CD4-positive, alpha-beta T cell (primary cell): ENCODE measurements at regions not wholly inside any gene's neighbourhood (a gene's known extent, or its start where the extent isn't known, plus 50 kb on each side); places are given as distances from the start of the nearest gene placed in this dataset.

Experiments used
- ATAC-seq: fragments of 200-7000 bp; cut with Tn5 transposase; one replicate; pipeline ENCODE4 v1.10.0; 2022; ENCODE audit warnings: mild to moderate bottlenecking; ENCODE audit not compliant: poor library complexity
- CTCF ChIA-PET: fragments of 350-600 bp; sonication (Branson Sonifier 250); formaldehyde crosslinking; loops from one replicate; lab custom pipeline; 2021; ENCODE audit warnings: antibody characterized with exemption, inconsistent platforms; lab: Charles Lee
- POLR2A ChIA-PET: fragments of 350-600 bp; sonication (Branson Sonifier 250); formaldehyde crosslinking; loops from one replicate; lab custom pipeline; 2021; ENCODE audit warnings: antibody characterized with exemption, inconsistent platforms; lab: Charles Lee
- DNase-seq, 14 experiments: peaks; one replicate each; pipeline ENCODE4 v3.0.0-alpha.2; 2013 to 2020; ENCODE audit warnings: mixed read lengths in 2 of 14
- H3K27ac ChIP-seq, 2 donors: one replicate each; pipeline versions ENCODE4 v1.5.1 to v1.7.0; 2013; ENCODE audit warnings: low read length in 2 of 2, low read depth in 1 of 2, mild to moderate bottlenecking in 1 of 2
- H3K27me3 ChIP-seq, 2 experiments: 1 replicate in 1 of 2; 2 replicates in 1 of 2; pipeline versions ENCODE4 v1.6.1 to v1.7.0; 2013; ENCODE audit warnings: low read length in 2 of 2, control low read depth in 1 of 2, mild to moderate bottlenecking in 1 of 2, moderate library complexity in 1 of 2; ENCODE audit not compliant: insufficient read depth in 2 of 2, control insufficient read depth in 1 of 2
- H3K36me3 ChIP-seq: one replicate; pipeline ENCODE4 v1.6.1; 2013; ENCODE audit warnings: low read length, control low read depth; ENCODE audit not compliant: insufficient read depth
- H3K4me1 ChIP-seq: one replicate; pipeline ENCODE4 v1.6.1; 2013; ENCODE audit warnings: low read length, control low read depth; ENCODE audit not compliant: insufficient read depth
- H3K4me3 ChIP-seq: one replicate; pipeline ENCODE4 v1.5.1; 2013; ENCODE audit warnings: mild to moderate bottlenecking, low read length, moderate library complexity
- H3K9me3 ChIP-seq, 2 experiments: 1 replicate in 1 of 2; 2 replicates in 1 of 2; pipeline versions ENCODE4 v1.6.1 to v1.7.0; 2013; ENCODE audit warnings: low read length in 2 of 2, mild to moderate bottlenecking in 2 of 2, control low read depth in 1 of 2, moderate library complexity in 1 of 2; ENCODE audit not compliant: control insufficient read depth in 1 of 2, insufficient read depth in 1 of 2
- H3K27ac Mint-ChIP-seq: one replicate; pipeline ENCODE4 v1.8.0; 2020; ENCODE audit warnings: mixed read lengths
- H3K27me3 Mint-ChIP-seq: one replicate; pipeline ENCODE4 v1.8.0; 2021; ENCODE audit warnings: mixed read lengths
- H3K36me3 Mint-ChIP-seq: one replicate; pipeline ENCODE4 v1.8.0; 2021; ENCODE audit warnings: low read depth, mixed read lengths
- H3K4me1 Mint-ChIP-seq: one replicate; pipeline ENCODE4 v1.8.0; 2021; ENCODE audit warnings: low read depth, mixed read lengths
- H3K4me3 Mint-ChIP-seq: one replicate; pipeline ENCODE4 v1.8.0; 2020; ENCODE audit warnings: mild to moderate bottlenecking, mixed read lengths
- H3K9me3 Mint-ChIP-seq: one replicate; pipeline ENCODE4 v1.8.0; 2020; ENCODE audit warnings: mixed read lengths
- intact Hi-C, 2 experiments: fragments of 100-400 bp; cut with DNase I in 1 of 2; cut with micrococcal nuclease in 1 of 2; formaldehyde crosslinking; loops; one replicate each; pipeline versions ENCODE4 v1.15.1 to v1.9.0; 2023 to 2025; cut with DNase I, micrococcal nuclease
- TF ChIP-seq, protein P1 (sequence below): fragments of 200-600 bp; IDR thresholded peaks from one replicate; pipeline ENCODE4 v1.8.0; 2022; ENCODE audit warnings: antibody characterized with exemption, mild to moderate bottlenecking

- H3K36me3 Mint-ChIP-seq, result no peaks in the 10 kb centered on the region
- POLR2A ChIA-PET, result no interaction called here
- H3K9me3 ChIP-seq, result no peaks in the 10 kb centered on the region
- H3K27me3 ChIP-seq, result no peaks in the 10 kb centered on the region
- H3K27ac ChIP-seq, result no peak overlapping the region
- H3K9me3 Mint-ChIP-seq, result no peaks in the 10 kb centered on the region
- TF ChIP-seq, protein P1, sequence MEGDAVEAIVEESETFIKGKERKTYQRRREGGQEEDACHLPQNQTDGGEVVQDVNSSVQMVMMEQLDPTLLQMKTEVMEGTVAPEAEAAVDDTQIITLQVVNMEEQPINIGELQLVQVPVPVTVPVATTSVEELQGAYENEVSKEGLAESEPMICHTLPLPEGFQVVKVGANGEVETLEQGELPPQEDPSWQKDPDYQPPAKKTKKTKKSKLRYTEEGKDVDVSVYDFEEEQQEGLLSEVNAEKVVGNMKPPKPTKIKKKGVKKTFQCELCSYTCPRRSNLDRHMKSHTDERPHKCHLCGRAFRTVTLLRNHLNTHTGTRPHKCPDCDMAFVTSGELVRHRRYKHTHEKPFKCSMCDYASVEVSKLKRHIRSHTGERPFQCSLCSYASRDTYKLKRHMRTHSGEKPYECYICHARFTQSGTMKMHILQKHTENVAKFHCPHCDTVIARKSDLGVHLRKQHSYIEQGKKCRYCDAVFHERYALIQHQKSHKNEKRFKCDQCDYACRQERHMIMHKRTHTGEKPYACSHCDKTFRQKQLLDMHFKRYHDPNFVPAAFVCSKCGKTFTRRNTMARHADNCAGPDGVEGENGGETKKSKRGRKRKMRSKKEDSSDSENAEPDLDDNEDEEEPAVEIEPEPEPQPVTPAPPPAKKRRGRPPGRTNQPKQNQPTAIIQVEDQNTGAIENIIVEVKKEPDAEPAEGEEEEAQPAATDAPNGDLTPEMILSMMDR, result no peak
- H3K27ac Mint-ChIP-seq, result no peak overlapping the region
- H3K4me1 Mint-ChIP-seq, result no peaks in the 10 kb centered on the region
- no peak overlapping the region for H3K4me3 Mint-ChIP-seq
- no peaks in the 10 kb centered on the region for H3K36me3 ChIP-seq
- DNase-seq, result no peak
- ATAC-seq, result no peak
- intact Hi-C loops, result no loop called here
- no peak overlapping the region for H3K4me3 ChIP-seq
- no peaks in the 10 kb centered on the region for H3K4me1 ChIP-seq
- CTCF ChIA-PET, result no interaction called here
- no peaks in the 10 kb centered on the region for H3K27me3 Mint-ChIP-seq
Observed at GRCh38 chr3:34742151-34742550, 897.2 kb upstream of the ARPP21 start.

GRCh38 chr3:34758630-34759261 is 880.6 kb upstream of the ARPP21 start:
- no peak for DNase-seq
- no peak overlapping the region for H3K4me3 Mint-ChIP-seq
- CTCF ChIA-PET, result no interaction called here
- no peaks in the 10 kb centered on the region for H3K36me3 Mint-ChIP-seq
- TF ChIP-seq, protein P1, result no peak
- Histone ChIP-seq H3K27ac (no peak overlapping the region), H3K4me1 (no peaks in the 10 kb centered on the region), H3K9me3 (peaks cover 0 to 12% of the 10 kb centered on the region in 2 experiments), H3K27me3 (no peaks in the 10 kb centered on the region), H3K36me3 (no peaks in the 10 kb centered on the region), H3K4me3 (no peak overlapping the region)
- H3K27me3 Mint-ChIP-seq, result no peaks in the 10 kb centered on the region
- intact Hi-C loops, result no loop called here
- POLR2A ChIA-PET, result no interaction called here
- H3K27ac Mint-ChIP-seq, result no peak overlapping the region
- no peak for ATAC-seq
- H3K4me1 Mint-ChIP-seq, result no peaks in the 10 kb centered on the region
- H3K9me3 Mint-ChIP-seq, result peaks cover 5% of the 10 kb centered on the region

- Mint-ChIP-seq H3K36me3 (no peaks in the 10 kb centered on the region), H3K27me3 (no peaks in the 10 kb centered on the region), H3K4me3 (no peak overlapping the region), H3K27ac (no peak overlapping the region), H3K4me1 (no peaks in the 10 kb centered on the region), H3K9me3 (no peaks in the 10 kb centered on the region)
- CTCF ChIA-PET, result no interaction called here
- POLR2A ChIA-PET, result no interaction called here
- intact Hi-C loops, result no loop called here
- H3K36me3 ChIP-seq, result no peaks in the 10 kb centered on the region
- no peaks in the 10 kb centered on the region for H3K4me1 ChIP-seq
- H3K27ac ChIP-seq, result no peak overlapping the region
- no peaks in the 10 kb centered on the region for H3K9me3 ChIP-seq
- TF ChIP-seq, protein P1, result no peak
- H3K27me3 ChIP-seq, result no peaks in the 10 kb centered on the region
- no peak overlapping the region for H3K4me3 ChIP-seq
- DNase-seq (no peak), ATAC-seq (no peak)
Observed at GRCh38 chr3:34777386-34777785, 861.9 kb upstream of the ARPP21 start.
